Endothelial cell of umbilical vein (primary cell): ENCODE measurements at regions not wholly inside any gene's neighbourhood (a gene's known extent, or its start where the extent isn't known, plus 50 kb on each side); places are given as distances from the start of the nearest gene placed in this dataset.

Experiments
- BruUV-seq: library from RNA; stranded (reverse); fragments of 400-500 nt; replicated peaks from 2 replicates; lab custom pipeline; 2021; lab: Mats Ljungman, UMichigan
- CTCF ChIA-PET: fragments of 300-600, 350-600 bp; sonication (Branson Sonifier 250); formaldehyde crosslinking; loops from one replicate; lab custom pipeline; 2021; ENCODE audit warnings: antibody characterized with exemption, inconsistent platforms; lab: Charles Lee
- POLR2A ChIA-PET: fragments of 300-600, 350-600 bp; sonication (Branson Sonifier 250); formaldehyde crosslinking; loops from one replicate; lab custom pipeline; 2021; ENCODE audit warnings: antibody characterized with exemption, inconsistent platforms; lab: Charles Lee
- DNase-seq: peaks from one replicate; pipeline ENCODE4 v3.0.0-alpha.2; 2011; ENCODE audit warnings: low read depth, low spot score
- FAIRE-seq: peaks from 2 replicates; lab custom pipeline; 2011; peaks lifted over from hg19 to GRCh38; lab: Jason Lieb, UNC
- H2AFZ ChIP-seq: 2 replicates; pipeline ENCODE4 v1.6.0; 2012; ENCODE audit warnings: low read depth, low read length, control low read depth, inconsistent platforms
- H3K27ac ChIP-seq: 2 replicates; pipeline ENCODE4 v1.5.1; 2011; ENCODE audit warnings: low read depth, mild to moderate bottlenecking, control low read depth, low read length, moderate library complexity; ENCODE audit not compliant: insufficient read depth
- H3K27me3 ChIP-seq, 2 experiments: 2 replicates each; pipeline versions ENCODE4 v1.6.0 to v1.6.1; 2011; ENCODE audit warnings: low read length in 2 of 2, mixed read lengths in 1 of 2; ENCODE audit not compliant: control insufficient read depth in 2 of 2, insufficient read depth in 2 of 2
- H3K36me3 ChIP-seq, 2 experiments: 2 replicates in 1 of 2; 3 replicates in 1 of 2; pipeline ENCODE4 v1.5.1; 2011; ENCODE audit warnings: low read length in 2 of 2, mild to moderate bottlenecking in 1 of 2, moderate library complexity in 1 of 2; ENCODE audit not compliant: control insufficient read depth in 2 of 2, insufficient read depth in 2 of 2; ENCODE audit errors: extremely low read depth in 1 of 2
- H3K4me1 ChIP-seq: 3 replicates; pipeline ENCODE4 v1.5.1; 2011; ENCODE audit warnings: mild to moderate bottlenecking, low read length; ENCODE audit not compliant: control insufficient read depth, insufficient read depth; ENCODE audit errors: extremely low read depth
- H3K4me2 ChIP-seq: 2 replicates; pipeline ENCODE4 v1.6.1; 2011; ENCODE audit warnings: low read length, control low read depth, mixed read lengths; ENCODE audit not compliant: insufficient read depth
- H3K4me3 ChIP-seq, 3 experiments: fragments of 200-600 bp in 1 of 3; sonication (generic), shearing (Covaris generic) in 1 of 3; replicated peaks in 1 of 3; 2 replicates each; pipeline ENCODE4 v1.5.1; 2011 to 2016; ENCODE audit warnings: control low read depth in 3 of 3, low read length in 3 of 3, mild to moderate bottlenecking in 2 of 3, inconsistent platforms in 1 of 3, low read depth in 1 of 3, moderate library complexity in 1 of 3; ENCODE audit not compliant: insufficient read depth in 1 of 3
- H3K79me2 ChIP-seq: 2 replicates; pipeline ENCODE4 v1.6.0; 2012; ENCODE audit warnings: low read length, inconsistent platforms; ENCODE audit not compliant: control insufficient read depth, insufficient read depth
- H3K9ac ChIP-seq: replicated peaks from 2 replicates; pipeline ENCODE3; 2011; ENCODE audit warnings: low read length, control low read depth; ENCODE audit not compliant: insufficient read depth; ENCODE audit errors: extremely low read depth
- H3K9me1 ChIP-seq: replicated peaks from 3 replicates; pipeline ENCODE4 v1.6.0; 2011; ENCODE audit warnings: mild to moderate bottlenecking, low read length; ENCODE audit not compliant: control insufficient read depth, insufficient read depth; ENCODE audit errors: extremely low read depth
- H3K9me3 ChIP-seq: replicated peaks from 2 replicates; pipeline ENCODE4 v1.5.1; 2012; ENCODE audit warnings: low read length, inconsistent platforms; ENCODE audit not compliant: control insufficient read depth, insufficient read depth
- H4K20me1 ChIP-seq: replicated peaks from 2 replicates; pipeline ENCODE3; 2011; ENCODE audit warnings: mild to moderate bottlenecking, low read length; ENCODE audit not compliant: control insufficient read depth, insufficient read depth; ENCODE audit errors: extremely low read depth
- CTCF ChIP-seq, 2 donors: IDR thresholded peaks; 1 replicate in 1 of 2; 2 replicates in 1 of 2; pipeline ENCODE4 v1.5.1; 2011; ENCODE audit warnings: low read length in 2 of 2, mild to moderate bottlenecking in 2 of 2, moderate library complexity in 2 of 2, control low read depth in 1 of 2, inconsistent platforms in 1 of 2, low read depth in 1 of 2; ENCODE audit not compliant: insufficient read depth in 1 of 2; ENCODE audit errors: extremely low read depth in 1 of 2
- EZH2 ChIP-seq: IDR thresholded peaks from 2 replicates; pipeline ENCODE4 v1.6.1; 2012; ENCODE audit warnings: borderline replicate concordance, low read depth, mild to moderate bottlenecking, moderate library complexity, low read length, inconsistent platforms; ENCODE audit not compliant: severe bottlenecking
- FOS ChIP-seq: IDR thresholded peaks from 2 replicates; pipeline ENCODE4 v1.6.1; 2011; ENCODE audit warnings: mild to moderate bottlenecking, low read length, moderate library complexity, borderline replicate concordance; ENCODE audit not compliant: insufficient read depth
- GATA2 ChIP-seq: IDR thresholded peaks from 2 replicates; pipeline ENCODE4 v1.7.0; 2011; ENCODE audit warnings: low read depth, mild to moderate bottlenecking, moderate library complexity, mixed read lengths, low read length; ENCODE audit not compliant: insufficient read length, insufficient read depth
- JUN ChIP-seq: IDR thresholded peaks from 2 replicates; pipeline ENCODE4 v1.6.1; 2011; ENCODE audit warnings: borderline replicate concordance, low read depth; ENCODE audit not compliant: insufficient read length, insufficient read depth
- MYC ChIP-seq: IDR thresholded peaks from one replicate; pipeline ENCODE4 v1.6.1; 2011; ENCODE audit warnings: mild to moderate bottlenecking, low read depth, low read length
- POLR2A ChIP-seq: IDR thresholded peaks from 2 replicates; pipeline ENCODE4 v1.6.1; 2012; ENCODE audit warnings: low read depth, mild to moderate bottlenecking, control low read depth, low read length
- POLR2AphosphoS5 ChIP-seq: IDR thresholded peaks from 2 replicates; pipeline ENCODE4 v1.6.1; 2012; ENCODE audit warnings: low read depth, mild to moderate bottlenecking, control low read depth, low read length, moderate library complexity; ENCODE audit not compliant: insufficient read depth
- dilution Hi-C: fragments of 300-500 bp; cut with MboI; formaldehyde crosslinking; loops from one replicate; pipeline ENCODE4 v1.15.0; 2019; ENCODE audit warnings: low sequenced_read_pairs; ENCODE audit not compliant: extremely low pct_ligation_motif_present
- intact Hi-C: fragments of 100-400 bp; cut with micrococcal nuclease; formaldehyde crosslinking; loops from one replicate; pipeline ENCODE4 v1.10.0; 2022

GRCh38 chr18:51563396-51563795 lies 365.9 kb upstream of the MEX3C start:
- Histone ChIP-seq H3K36me3 (no peaks in the 10 kb centered on the region), H3K9ac (no peak overlapping the region), H3K79me2 (no peaks in the 10 kb centered on the region), H3K27ac (no peak overlapping the region), H3K4me3 (no peak overlapping the region), H2AFZ (no peak overlapping the region), H3K9me3 (peaks cover 3% of the 10 kb centered on the region), H3K9me1 (no peaks in the 10 kb centered on the region), H3K4me2 (no peak overlapping the region), H4K20me1 (no peaks in the 10 kb centered on the region), H3K27me3 (no peaks in the 10 kb centered on the region), H3K4me1 (no peaks in the 10 kb centered on the region)
- FAIRE-seq, result no peak
- dilution Hi-C loops (no loop called here), intact Hi-C loops (no loop called here)
- TF ChIP-seq POLR2AphosphoS5, result no peak
- no peak for TF ChIP-seq CTCF (IDR thresholded peaks at IDR 0.05; ENCODE audit: extremely low read depth in 1 of 2, insufficient read depth in 1 of 2, low read depth in 1 of 2, low read length in 2 of 2)
- no peak for TF ChIP-seq POLR2A
- TF ChIP-seq FOS, result no peak
- TF ChIP-seq JUN, result no peak
- no peak for TF ChIP-seq MYC
- no peak for TF ChIP-seq EZH2
- no peak for TF ChIP-seq GATA2
- no TSS peak for BruUV-seq
- ChIA-PET POLR2A (no interaction called here), CTCF (no interaction called here)
- DNase-seq, result no peak
